Esophagus squamous epithelium (tissue), 5 donors: ENCODE measurements at regions not wholly inside any gene's neighbourhood (a gene's known extent, or its start where the extent isn't known, plus 50 kb on each side); places are given as distances from the start of the nearest gene placed in this dataset.
A peak's percentile ranks its signal among the peaks of the same experiment; 100 is the strongest.

Experiments
- DNase-seq: peaks from one replicate; lab custom pipeline; 2025; lab: John Stamatoyannopoulos, UW
- H3K27ac ChIP-seq, 4 donors: fragments of 200-600 bp; sonication (generic); one replicate each; pipeline ENCODE4 v1.5.1; 2016 to 2019; ENCODE audit warnings: mild to moderate bottlenecking in 1 of 4
- H3K27me3 ChIP-seq, 4 donors: fragments of 200-600 bp; sonication (generic); 1 replicate in 3 of 4; 2 replicates in 1 of 4; pipeline versions ENCODE4 v1.5.1 to v1.6.0; 2017 to 2021; ENCODE audit warnings: antibody characterized with exemption in 1 of 4
- H3K36me3 ChIP-seq, 3 donors: fragments of 200-600 bp; sonication (generic); one replicate each; pipeline ENCODE4 v1.5.1; 2016 to 2019
- H3K4me1 ChIP-seq, 3 donors: fragments of 200-600 bp; sonication (generic); one replicate each; pipeline ENCODE4 v1.5.1; 2017 to 2019
- H3K4me3 ChIP-seq, 4 donors: fragments of 200-600 bp; sonication (generic); 1 replicate in 3 of 4; 2 replicates in 1 of 4; pipeline ENCODE4 v1.5.1; 2016 to 2019; ENCODE audit warnings: mild to moderate bottlenecking in 2 of 4, moderate library complexity in 1 of 4
- H3K9me3 ChIP-seq, 3 donors: fragments of 200-600 bp; sonication (generic); one replicate each; pipeline ENCODE4 v1.5.1; 2016 to 2019
- CTCF ChIP-seq, 6 experiments: fragments of 450-650 bp in 4 of 6; fragments of 200-600 bp in 2 of 6; sonication (generic) in 2 of 6; IDR thresholded peaks; one replicate each; pipeline ENCODE4 v1.5.1; 2016 to 2019; ENCODE audit warnings: antibody characterized with exemption in 6 of 6, mild to moderate bottlenecking in 4 of 6, moderate library complexity in 4 of 6
- POLR2A ChIP-seq, 4 donors: fragments of 450-650 bp; IDR thresholded peaks; one replicate each; pipeline ENCODE4 v1.6.1; 2017; ENCODE audit warnings: antibody characterized with exemption in 4 of 4, mild to moderate bottlenecking in 4 of 4, moderate library complexity in 3 of 4
- WGBS, 2 donors: methylation state at CpG; one replicate each; pipeline ENCODE4 v1.1.5; 2018; 5-methylcytosine and 5-hydroxymethylcytosine counted together
- intact Hi-C: fragments of 100-400 bp; cut with DNase I; formaldehyde crosslinking; loops from one replicate; pipeline ENCODE4 v1.15.0; 2022
- donor health status: DM: yes; HTN: yes; CAD: no.

- no peak for DNase-seq
- Histone ChIP-seq H3K36me3 (no peaks in the 10 kb centered on the region), H3K27ac (no peak overlapping the region), H3K4me1 (no peaks in the 10 kb centered on the region), H3K27me3 (peaks cover 0 to 11% (median 0%) of the 10 kb centered on the region in 4 donors), H3K4me3 (no peak overlapping the region), H3K9me3 (no peaks in the 10 kb centered on the region)
- WGBS, 2 donors: 75 to 87% methylated on average over 1 of the region's 1 CpG
- intact Hi-C loops: no loop called here
- TF ChIP-seq POLR2A (IDR thresholded peaks at IDR 0.05) (no peak), CTCF (IDR thresholded peaks at IDR 0.05) (no peak)
Observed at GRCh38 chr2:191533693-191534180, 144.2 kb upstream of the NABP1 start.

GRCh38 chr2:191537921-191538320, 140.0 kb upstream of the NABP1 start:
- no peak for DNase-seq
- intact Hi-C loops: no loop called here
- no peak for TF ChIP-seq POLR2A (IDR thresholded peaks at IDR 0.05)
- TF ChIP-seq CTCF (IDR thresholded peaks at IDR 0.05): no peak
- H3K4me1 ChIP-seq: peaks cover 0 to 8% (median 0%) of the 10 kb centered on the region in 3 donors
- no peaks in the 10 kb centered on the region for H3K36me3 ChIP-seq
- H3K27me3 ChIP-seq: peaks cover 0 to 16% (median 0%) of the 10 kb centered on the region in 4 donors
- no peaks in the 10 kb centered on the region for H3K9me3 ChIP-seq
- WGBS, 2 donors: 82 to 87% methylated on average over 4 of the region's 4 CpGs
- no peak overlapping the region for H3K4me3 ChIP-seq
- H3K27ac ChIP-seq: no peak overlapping the region

GRCh38 chr2:191538334-191538903, 139.5 kb upstream of the NABP1 start:
- H3K4me3 ChIP-seq: no peak overlapping the region
- H3K9me3 ChIP-seq: no peaks in the 10 kb centered on the region
- H3K36me3 ChIP-seq: no peaks in the 10 kb centered on the region
- DNase-seq: no peak
- no peak overlapping the region for H3K27ac ChIP-seq
- H3K4me1 ChIP-seq: peaks cover 0 to 8% (median 0%) of the 10 kb centered on the region in 3 donors
- H3K27me3 ChIP-seq: peaks cover 0 to 17% (median 0%) of the 10 kb centered on the region in 4 donors
- intact Hi-C loops: no loop called here
- TF ChIP-seq CTCF (IDR thresholded peaks at IDR 0.05) (no peak), POLR2A (IDR thresholded peaks at IDR 0.05) (no peak)
- WGBS, 2 donors: 65 to 80% methylated on average over 4 to 7 of the region's 7 CpGs

- WGBS, 2 donors: 6% methylated on average over 2 of the region's 2 CpGs
- no peak for DNase-seq
- no peak overlapping the region for H3K4me3 ChIP-seq
- peaks cover 0 to 17% (median 0%) of the 10 kb centered on the region in 4 donors for H3K27me3 ChIP-seq
- no peaks in the 10 kb centered on the region for H3K9me3 ChIP-seq
- H3K4me1 ChIP-seq: peaks cover 0 to 14% (median 0%) of the 10 kb centered on the region in 3 donors
- TF ChIP-seq POLR2A (IDR thresholded peaks at IDR 0.05) (no peak), CTCF (IDR thresholded peaks at IDR 0.05) (peak in 3 of 6 experiments; percentile 7 to 50 (median 40))
- H3K27ac ChIP-seq: no peak overlapping the region
- intact Hi-C loops: no loop called here
- no peaks in the 10 kb centered on the region for H3K36me3 ChIP-seq
Observed at GRCh38 chr2:191539068-191539467, 138.9 kb upstream of the NABP1 start.

GRCh38 chr2:191540681-191541080, 137.3 kb upstream of the NABP1 start:
- WGBS, 2 donors: 60 to 77% methylated on average over 1 of the region's 2 CpGs
- H3K4me1 ChIP-seq: peaks cover 0 to 17% (median 0%) of the 10 kb centered on the region in 3 donors
- peaks cover 0 to 17% (median 0%) of the 10 kb centered on the region in 4 donors for H3K27me3 ChIP-seq
- TF ChIP-seq POLR2A (IDR thresholded peaks at IDR 0.05) (no peak), CTCF (IDR thresholded peaks at IDR 0.05) (no peak)
- no peaks in the 10 kb centered on the region for H3K36me3 ChIP-seq
- no peak overlapping the region for H3K27ac ChIP-seq
- H3K4me3 ChIP-seq: no peak overlapping the region
- no peak for DNase-seq
- intact Hi-C loops: no loop called here
- H3K9me3 ChIP-seq: no peaks in the 10 kb centered on the region
